Body of pancreas (tissue), 4 donors: ENCODE measurements at regions not wholly inside any gene's neighbourhood (a gene's known extent, or its start where the extent isn't known, plus 50 kb on each side); places are given as distances from the start of the nearest gene placed in this dataset.
"Not testable (repeated sequence)": the region's sequence is repeated elsewhere in the genome, so short reads cannot be mapped to it uniquely, and the experiment has no call there.

ENCODE experiments used
- ATAC-seq: fragments of 150-250 bp; one replicate; pipeline ENCODE4 v1.9.1; 2016
- DNase-seq, 4 donors: peaks; one replicate each; pipeline ENCODE4 v3.0.0-alpha.2; 2019
- H3K27ac ChIP-seq, 4 donors: fragments of 200-600 bp; sonication (generic); 1 replicate in 3 of 4; 2 replicates in 1 of 4; pipeline versions ENCODE4 v1.5.1 to v1.6.1; 2016 to 2019; ENCODE audit warnings: mild to moderate bottlenecking in 1 of 4, mixed read lengths in 1 of 4, moderate library complexity in 1 of 4
- H3K27me3 ChIP-seq, 2 donors: fragments of 200-600 bp; sonication (generic); one replicate each; pipeline ENCODE4 v1.6.0; 2016; ENCODE audit warnings: mild to moderate bottlenecking in 1 of 2
- H3K36me3 ChIP-seq, 2 donors: fragments of 200-600 bp; sonication (generic); replicated peaks in 1 of 2; 2 replicates each; pipeline ENCODE4 v1.5.1; 2016; ENCODE audit warnings: low read depth in 2 of 2; ENCODE audit not compliant: insufficient read depth in 1 of 2
- H3K4me1 ChIP-seq: fragments of 200-600 bp; sonication (generic); one replicate; pipeline ENCODE4 v1.6.0; 2016
- H3K4me3 ChIP-seq, 2 donors: fragments of 200-600 bp; sonication (generic); 1 replicate in 1 of 2; 2 replicates in 1 of 2; pipeline ENCODE4 v1.5.1; 2016 to 2019
- H3K9me3 ChIP-seq, 3 donors: fragments of 200-600 bp; sonication (generic); 1 replicate in 2 of 3; 2 replicates in 1 of 3; pipeline ENCODE4 v1.5.1; 2016
- POLR2A ChIP-seq, 3 donors: fragments of 450-650 bp; IDR thresholded peaks; one replicate each; pipeline ENCODE4 v1.6.1; 2016; ENCODE audit warnings: antibody characterized with exemption in 3 of 3, mild to moderate bottlenecking in 2 of 3
- WGBS, 2 donors: methylation state at CpG; one replicate each; pipeline ENCODE4 v1.1.5; 2017; 5-methylcytosine and 5-hydroxymethylcytosine counted together
- intact Hi-C: fragments of 100-400 bp; cut with DNase I; formaldehyde crosslinking; loops from one replicate; pipeline ENCODE4 v1.15.1; 2023
- TF ChIP-seq, protein P1 (sequence below), 7 experiments: fragments of 450-650 bp in 4 of 7; fragments of 200-600 bp in 3 of 7; sonication (generic) in 3 of 7; IDR thresholded peaks; one replicate each; pipeline ENCODE4 v1.5.1; 2016 to 2019; ENCODE audit warnings: antibody characterized with exemption in 7 of 7

- no peak for TF ChIP-seq POLR2A (IDR thresholded peaks at IDR 0.05)
- TF ChIP-seq, protein P1, sequence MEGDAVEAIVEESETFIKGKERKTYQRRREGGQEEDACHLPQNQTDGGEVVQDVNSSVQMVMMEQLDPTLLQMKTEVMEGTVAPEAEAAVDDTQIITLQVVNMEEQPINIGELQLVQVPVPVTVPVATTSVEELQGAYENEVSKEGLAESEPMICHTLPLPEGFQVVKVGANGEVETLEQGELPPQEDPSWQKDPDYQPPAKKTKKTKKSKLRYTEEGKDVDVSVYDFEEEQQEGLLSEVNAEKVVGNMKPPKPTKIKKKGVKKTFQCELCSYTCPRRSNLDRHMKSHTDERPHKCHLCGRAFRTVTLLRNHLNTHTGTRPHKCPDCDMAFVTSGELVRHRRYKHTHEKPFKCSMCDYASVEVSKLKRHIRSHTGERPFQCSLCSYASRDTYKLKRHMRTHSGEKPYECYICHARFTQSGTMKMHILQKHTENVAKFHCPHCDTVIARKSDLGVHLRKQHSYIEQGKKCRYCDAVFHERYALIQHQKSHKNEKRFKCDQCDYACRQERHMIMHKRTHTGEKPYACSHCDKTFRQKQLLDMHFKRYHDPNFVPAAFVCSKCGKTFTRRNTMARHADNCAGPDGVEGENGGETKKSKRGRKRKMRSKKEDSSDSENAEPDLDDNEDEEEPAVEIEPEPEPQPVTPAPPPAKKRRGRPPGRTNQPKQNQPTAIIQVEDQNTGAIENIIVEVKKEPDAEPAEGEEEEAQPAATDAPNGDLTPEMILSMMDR (IDR thresholded peaks at IDR 0.05): no peak
- 0 to 100% methylated on average over 1 of the region's 1 CpG for WGBS, 2 donors
- ATAC-seq (no peak), DNase-seq (no peak)
- H3K27me3 ChIP-seq: no peaks in the 10 kb centered on the region
- H3K9me3 ChIP-seq: peaks cover 0 to 5% (median 3%) of the 10 kb centered on the region in 3 donors
- H3K27ac ChIP-seq: no peak overlapping the region
- H3K36me3 ChIP-seq: no peaks in the 10 kb centered on the region
- H3K4me3 ChIP-seq: no peak overlapping the region
- no peaks in the 10 kb centered on the region for H3K4me1 ChIP-seq
- intact Hi-C loops: no loop called here
Measured at GRCh38 chr1:80143361-80143760, 1136.8 kb upstream of the ADGRL4 start.

DNA sequence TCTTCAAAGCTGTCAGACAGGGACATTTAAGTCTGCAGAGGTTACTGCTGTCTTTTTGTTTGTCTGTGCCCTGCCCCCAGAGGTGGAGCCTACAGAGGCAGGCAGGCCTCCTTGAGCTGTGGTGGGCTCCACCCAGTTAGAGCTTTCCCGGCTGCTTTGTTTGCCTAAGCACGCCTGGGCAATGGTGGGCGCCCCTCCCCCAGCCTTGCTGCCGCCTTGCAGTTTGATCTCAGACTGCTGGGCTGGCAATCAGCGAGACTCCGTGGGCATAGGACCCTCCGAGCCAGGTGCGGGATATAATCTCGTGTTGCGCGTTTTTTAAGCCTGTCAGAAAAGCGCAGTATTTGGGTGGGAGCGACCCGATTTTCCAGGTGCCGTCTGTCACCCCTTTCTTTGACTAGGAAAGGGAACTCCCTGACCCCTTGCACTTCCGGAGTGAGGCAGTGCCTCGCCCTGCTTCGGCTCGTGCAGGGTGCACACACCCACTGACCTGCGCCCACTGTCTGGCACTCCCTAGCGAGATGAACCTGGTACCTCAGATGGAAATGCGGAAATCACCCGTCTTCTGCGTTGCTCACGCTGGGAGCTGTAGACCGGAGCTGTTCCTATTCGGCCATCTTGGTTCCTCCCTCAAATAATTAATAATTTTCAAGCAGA is 1131.5 kb upstream of the ADGRL4 start:
- H3K9me3 ChIP-seq, ATAC-seq, H3K36me3 ChIP-seq, H3K4me3 ChIP-seq, H3K27ac ChIP-seq, H3K27me3 ChIP-seq, intact Hi-C loops, H3K4me1 ChIP-seq, DNase-seq: not testable (repeated sequence)
- 80 to 92% methylated on average over 15 to 27 of the region's 27 CpGs for WGBS, 2 donors

DNA sequence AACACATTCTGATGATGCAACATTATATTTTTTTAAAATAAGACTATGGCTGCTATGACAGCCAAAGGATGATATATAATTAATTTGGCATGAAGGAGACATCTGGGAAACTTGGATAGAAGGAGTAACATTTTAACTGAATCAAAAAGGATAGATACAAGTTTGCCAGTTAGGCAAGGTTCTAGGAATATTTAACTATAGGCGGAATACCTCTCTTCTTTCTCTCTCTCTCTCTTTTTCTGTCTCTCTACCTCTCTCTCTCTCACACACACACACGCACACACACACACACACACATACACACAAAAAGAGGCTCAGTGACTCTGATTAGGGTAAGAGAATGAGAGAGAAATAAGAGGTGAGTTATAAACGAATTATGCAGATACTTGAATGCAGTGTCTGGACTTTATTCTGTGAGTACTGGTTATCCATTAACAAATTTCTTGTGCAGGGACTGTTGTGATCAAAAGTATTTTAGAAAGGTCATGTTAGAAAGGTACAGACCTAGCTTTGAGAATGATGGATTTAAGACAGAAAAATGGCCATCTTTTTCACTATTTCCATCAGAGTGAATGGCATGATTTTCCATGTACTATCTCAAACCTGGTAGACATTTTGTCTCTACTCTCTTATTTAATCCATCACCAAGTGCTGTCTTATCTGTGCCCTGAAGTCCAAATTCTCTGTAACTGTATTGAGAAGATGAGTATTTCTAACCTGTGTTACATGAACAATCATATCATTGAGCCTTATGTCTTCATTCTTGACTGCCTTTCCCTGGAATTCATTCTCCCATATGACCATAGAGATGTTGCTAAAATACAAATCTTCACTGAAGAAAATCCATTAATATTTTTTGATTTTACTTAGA is 1106.9 kb upstream of the ADGRL4 start:
- no peaks in the 10 kb centered on the region for H3K4me1 ChIP-seq
- intact Hi-C loops: no loop called here
- ATAC-seq (no peak), DNase-seq (no peak)
- H3K9me3 ChIP-seq: peaks cover 0 to 12% (median 0%) of the 10 kb centered on the region in 3 donors
- no peak overlapping the region for H3K4me3 ChIP-seq
- no peak for TF ChIP-seq POLR2A (IDR thresholded peaks at IDR 0.05)
- TF ChIP-seq, protein P1 (IDR thresholded peaks at IDR 0.05): no peak
- H3K27me3 ChIP-seq: no peaks in the 10 kb centered on the region
- no peaks in the 10 kb centered on the region for H3K36me3 ChIP-seq
- H3K27ac ChIP-seq: no peak overlapping the region
- WGBS, 2 donors: 51 to 53% methylated on average over 3 of the region's 3 CpGs

GRCh38 chr1:80101159-80101558 is 1094.6 kb upstream of the ADGRL4 start:
- Histone ChIP-seq H3K4me3 (no peak overlapping the region), H3K27me3 (no peaks in the 10 kb centered on the region), H3K27ac (no peak overlapping the region), H3K36me3 (no peaks in the 10 kb centered on the region), H3K9me3 (no peaks in the 10 kb centered on the region), H3K4me1 (no peaks in the 10 kb centered on the region)
- DNase-seq: no peak
- TF ChIP-seq, protein P1 (IDR thresholded peaks at IDR 0.05): no peak
- no peak for TF ChIP-seq POLR2A (IDR thresholded peaks at IDR 0.05)
- intact Hi-C loops: no loop called here
- ATAC-seq: no peak
- WGBS, 2 donors: 66% methylated on average over 2 of the region's 2 CpGs

- H3K27me3 ChIP-seq: no peaks in the 10 kb centered on the region
- 58 to 80% methylated on average over 1 of the region's 1 CpG for WGBS, 2 donors
- TF ChIP-seq, protein P1 (IDR thresholded peaks at IDR 0.05): no peak
- TF ChIP-seq POLR2A (IDR thresholded peaks at IDR 0.05): no peak
- H3K27ac ChIP-seq: no peak overlapping the region
- no peaks in the 10 kb centered on the region for H3K36me3 ChIP-seq
- no peaks in the 10 kb centered on the region for H3K9me3 ChIP-seq
- H3K4me3 ChIP-seq: no peak overlapping the region
- intact Hi-C loops: no loop called here
- H3K4me1 ChIP-seq: no peaks in the 10 kb centered on the region
- DNase-seq: no peak
- ATAC-seq: no peak
Measured at GRCh38 chr1:80099713-80100112, 1093.2 kb upstream of the ADGRL4 start.
